ENCODE measurements at regions not wholly inside any gene's neighbourhood (a gene's known extent, or its start where the extent isn't known, plus 50 kb on each side); places are given as distances from the start of the nearest gene placed in this dataset.
"Not testable (repeated sequence)": the region's sequence is repeated elsewhere in the genome, so short reads cannot be mapped to it uniquely, and the experiment has no call there.

- 87 to 95% (median 90%) methylated on average over 2 of the region's 2 CpGs for WGBS, 5 donors
- peaks cover 0 to 17% (median 10%) of the 10 kb centered on the region in 8 donors for H3K9me3 ChIP-seq
- H3K27ac ChIP-seq, result no peak overlapping the region
- H3K36me3 ChIP-seq, result no peaks in the 10 kb centered on the region
- DNase-seq, result no peak
- intact Hi-C loops (cut with DNase I; ENCODE audit: low total_unique reads), result no loop called here
- no peak for TF ChIP-seq POLR2A (IDR thresholded peaks at IDR 0.05)
- TF ChIP-seq CTCF (IDR thresholded peaks at IDR 0.05 in 8 of 11, conservative IDR thresholded peaks at IDR 0.05 in 3 of 11), result no peak
- TF ChIP-seq POLR2AphosphoS5 (IDR thresholded peaks at IDR 0.05), result no peak
- no peaks in the 10 kb centered on the region for H3K4me1 ChIP-seq
- H3K4me3 ChIP-seq, result no peak overlapping the region
- H3K27me3 ChIP-seq (replicated peaks in 1 of 7), result no peaks in the 10 kb centered on the region
Observed at GRCh38 chr4:38470735-38471262, 193.2 kb upstream of the KLF3 start.

GRCh38 chr4:38482696-38483095, 181.3 kb upstream of the KLF3 start:
- Histone ChIP-seq H3K4me3 (no peak overlapping the region), H3K4me1 (no peaks in the 10 kb centered on the region), H3K36me3 (no peaks in the 10 kb centered on the region), H3K27ac (no peak overlapping the region), H3K9me3 (no peaks in the 10 kb centered on the region), H3K27me3 (replicated peaks in 1 of 7) (no peaks in the 10 kb centered on the region)
- DNase-seq, result no peak
- TF ChIP-seq CTCF (IDR thresholded peaks at IDR 0.05 in 8 of 11, conservative IDR thresholded peaks at IDR 0.05 in 3 of 11), result no peak
- intact Hi-C loops (cut with DNase I; ENCODE audit: low total_unique reads), result no loop called here
- 46 to 67% (median 55%) methylated on average over 1 of the region's 1 CpG for WGBS, 5 donors

- DNase-seq; H3K4me3 ChIP-seq; intact Hi-C loops (cut with DNase I; ENCODE audit: low total_unique reads); H3K4me1 ChIP-seq; H3K27ac ChIP-seq; H3K27me3 ChIP-seq (replicated peaks in 1 of 7); H3K36me3 ChIP-seq; H3K9me3 ChIP-seq: not testable (repeated sequence)
Observed at GRCh38 chr4:38483628-38484027, 180.4 kb upstream of the KLF3 start.

- TF ChIP-seq POLR2AphosphoS5 (IDR thresholded peaks at IDR 0.05) (no peak), POLR2A (IDR thresholded peaks at IDR 0.05) (no peak), CTCF (IDR thresholded peaks at IDR 0.05 in 8 of 11, conservative IDR thresholded peaks at IDR 0.05 in 3 of 11) (no peak)
- peak overlapping the region in 2 of 8 donors; percentile 5 to 15 for H3K27ac ChIP-seq
- DNase-seq, result no peak
- peaks cover 0 to 10% (median 0%) of the 10 kb centered on the region in 6 donors for H3K4me1 ChIP-seq
- WGBS, 5 donors, result 82 to 90% (median 87%) methylated on average over 9 of the region's 9 CpGs
- H3K36me3 ChIP-seq, result no peaks in the 10 kb centered on the region
- intact Hi-C loops (cut with DNase I; ENCODE audit: low total_unique reads), result no loop called here
- H3K27me3 ChIP-seq (replicated peaks in 1 of 7), result no peaks in the 10 kb centered on the region
- no peak overlapping the region for H3K4me3 ChIP-seq
- no peaks in the 10 kb centered on the region for H3K9me3 ChIP-seq
Observed at GRCh38 chr4:38489011-38489861, 174.8 kb upstream of the KLF3 start.

Measured in spleen (tissue), 11 donors.